Neural progenitor cell (in vitro differentiated cells): ENCODE measurements at regions not wholly inside any gene's neighbourhood (a gene's known extent, or its start where the extent isn't known, plus 50 kb on each side); places are given as distances from the start of the nearest gene placed in this dataset.

Experiments used
- CTCF ChIP-seq: fragments of 200-600 bp; sonication (generic); IDR thresholded peaks from 2 replicates; pipeline ENCODE4 v1.5.1; 2017; ENCODE audit warnings: antibody characterized with exemption, mild to moderate bottlenecking
- EZH2 ChIP-seq: fragments of 200-600 bp; sonication (generic); IDR thresholded peaks from 2 replicates; pipeline ENCODE4 v1.6.1; 2017; ENCODE audit warnings: antibody characterized with exemption, mild to moderate bottlenecking, moderate library complexity
- EZH2phosphoT487 ChIP-seq: fragments of 200-600 bp; sonication (generic); IDR thresholded peaks from 2 replicates; pipeline ENCODE4 v1.6.1; 2017; ENCODE audit warnings: antibody characterized with exemption

- TF ChIP-seq CTCF: no peak
- TF ChIP-seq EZH2: no peak
- TF ChIP-seq EZH2phosphoT487: no peak
These were observed 592.4 kb downstream of the RFPL4B start for GRCh38 chr6:112939563-112939962.
